ENCODE measurements at regions not wholly inside any gene's neighbourhood (a gene's known extent, or its start where the extent isn't known, plus 50 kb on each side); places are given as distances from the start of the nearest gene placed in this dataset.
"Not testable (repeated sequence)": the region's sequence is repeated elsewhere in the genome, so short reads cannot be mapped to it uniquely, and the experiment has no call there.

DNA sequence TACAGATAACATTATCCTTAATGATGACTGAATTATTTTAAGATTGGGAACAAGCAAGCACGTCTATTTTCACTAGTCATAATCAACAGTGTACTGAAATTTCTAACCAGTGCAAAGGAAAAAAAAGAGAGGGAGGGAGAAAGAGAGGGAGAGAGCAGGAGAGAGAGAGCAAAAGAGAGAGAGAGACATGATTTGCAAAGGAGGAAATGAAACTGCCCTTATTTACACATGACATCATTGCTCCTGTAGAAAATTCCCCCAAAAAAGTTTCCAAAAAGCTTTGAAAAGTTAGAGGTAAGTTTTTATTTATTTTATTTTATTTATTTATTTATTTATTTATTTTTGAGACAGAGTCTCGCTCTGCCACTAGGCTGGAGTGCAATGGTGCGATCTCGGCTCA, 355.3 kb upstream of the CELF4 start:
- no peak for DNase-seq (ENCODE audit: low read depth, low spot score)

DNA sequence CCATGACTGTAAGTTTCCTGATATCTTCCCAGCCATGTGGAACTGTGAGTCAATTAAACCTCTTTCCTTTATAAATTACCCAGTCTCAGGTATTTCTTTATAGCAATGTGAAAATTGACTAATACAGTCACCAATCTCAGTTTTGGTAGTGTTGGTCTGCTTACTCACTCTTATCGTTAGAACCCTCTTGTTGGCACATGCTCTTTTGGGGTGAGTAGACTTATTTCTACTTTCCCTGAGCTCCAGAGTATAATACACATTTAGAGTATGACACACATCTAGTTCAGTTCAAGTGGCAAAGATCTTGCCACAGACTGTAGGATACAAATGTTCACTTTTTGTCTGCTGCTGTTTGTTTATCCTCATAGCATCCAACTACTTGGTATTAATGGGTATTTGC, 347.5 kb upstream of the CELF4 start:
- no peak for DNase-seq (ENCODE audit: low read depth, low spot score)

DNA sequence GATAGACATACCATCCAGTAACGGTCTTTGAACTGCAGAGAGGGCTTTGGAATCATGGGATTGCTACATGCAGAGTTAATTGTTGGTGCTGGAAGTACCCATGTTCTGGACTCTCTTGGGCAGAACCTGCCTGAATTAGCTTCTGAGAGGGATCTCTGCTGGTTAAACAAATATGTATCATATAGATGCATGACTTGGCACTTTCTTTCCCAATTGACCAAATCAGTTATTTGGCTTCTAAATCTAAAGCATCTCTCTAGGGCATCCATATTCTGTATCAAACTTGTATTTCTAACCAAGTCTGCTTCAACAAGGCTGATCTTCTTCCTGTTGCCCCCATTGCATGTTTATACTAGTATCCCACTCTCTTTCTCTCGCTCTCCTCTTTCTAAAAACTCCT, 336.7 kb upstream of the CELF4 start:
- DNase-seq (ENCODE audit: low read depth, low spot score): no peak

DNA sequence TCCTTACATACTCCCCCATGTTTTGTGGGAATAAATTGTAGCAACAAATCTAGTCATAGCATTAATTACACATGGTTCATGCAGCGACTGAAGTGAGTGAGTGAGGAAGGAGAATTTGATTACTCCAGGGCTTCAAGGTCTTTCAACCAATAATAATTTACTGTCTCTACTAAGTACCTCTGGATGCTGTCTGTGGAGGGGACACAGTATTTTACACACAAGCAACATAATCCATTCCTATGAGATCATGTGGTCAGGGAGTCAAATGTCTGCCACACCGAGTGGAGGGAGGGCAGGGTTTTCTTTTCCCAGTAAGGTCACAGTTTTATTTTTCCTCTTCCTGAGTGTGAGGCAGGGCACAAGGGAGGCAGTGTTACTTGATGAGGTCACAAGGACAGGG, 334.7 kb upstream of the CELF4 start:
- no peak for DNase-seq (ENCODE audit: low read depth, low spot score)

DNA sequence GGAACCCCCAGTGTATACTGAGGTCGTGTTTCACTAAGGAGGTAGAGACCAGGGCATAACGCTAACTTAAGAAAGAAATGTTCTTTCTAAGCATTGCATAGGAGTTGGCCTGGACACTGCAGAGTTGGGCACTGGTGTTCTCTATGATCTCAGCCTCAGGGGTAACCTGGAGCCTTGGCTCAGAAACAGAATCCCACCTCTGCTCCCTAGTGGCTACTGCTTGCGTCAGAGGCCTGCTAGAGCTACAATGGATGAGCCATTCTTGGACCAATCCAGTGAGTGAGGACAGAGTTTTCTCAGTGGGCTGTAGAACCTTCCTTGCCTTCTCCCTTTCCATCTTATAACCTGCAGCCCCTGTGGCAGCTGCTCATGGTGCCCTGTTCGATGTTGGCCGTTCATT, 324.4 kb upstream of the CELF4 start:
- no peak for DNase-seq (ENCODE audit: low read depth, low spot score)

DNA sequence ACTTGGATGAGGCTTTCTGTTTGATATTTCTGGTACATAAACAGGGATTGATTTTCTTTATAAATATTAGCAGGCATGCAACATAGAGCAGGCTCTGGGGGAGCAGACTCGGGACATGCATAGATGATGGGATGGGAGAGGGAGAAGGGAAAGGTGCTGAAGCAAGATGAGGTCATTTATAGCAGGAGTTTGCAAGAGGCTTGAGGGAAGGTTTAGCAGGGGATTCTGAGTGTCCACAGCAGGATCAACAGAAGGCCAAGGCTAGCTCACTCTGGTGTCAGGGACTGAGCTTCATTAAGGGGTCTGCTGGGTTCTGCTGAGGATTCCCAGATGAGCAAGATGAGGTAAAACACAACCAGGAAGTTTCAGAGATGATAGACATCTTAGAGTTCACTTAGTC, 309.1 kb upstream of the CELF4 start:
- no peak for DNase-seq (ENCODE audit: low read depth, low spot score)

DNA sequence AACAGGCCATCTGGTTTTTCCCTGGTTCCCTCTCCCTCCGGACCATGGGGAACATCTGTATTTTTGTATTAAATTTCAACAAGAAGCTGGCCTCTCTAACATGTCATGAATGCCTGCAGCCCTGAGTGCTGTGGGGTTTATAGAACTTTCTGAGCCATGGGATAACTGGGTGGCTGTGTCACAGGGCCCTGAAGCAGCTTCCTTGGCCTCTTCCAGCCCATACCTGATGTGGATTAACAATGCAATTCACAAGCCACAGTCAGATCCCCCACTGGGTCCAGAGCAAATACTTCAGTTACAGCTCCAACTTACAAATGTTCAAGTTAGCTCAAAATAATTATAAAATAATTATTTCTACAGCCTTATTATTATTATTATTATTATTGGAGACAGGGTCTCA, 307.8 kb upstream of the CELF4 start:
- DNase-seq (ENCODE audit: low read depth, low spot score): no peak

DNA sequence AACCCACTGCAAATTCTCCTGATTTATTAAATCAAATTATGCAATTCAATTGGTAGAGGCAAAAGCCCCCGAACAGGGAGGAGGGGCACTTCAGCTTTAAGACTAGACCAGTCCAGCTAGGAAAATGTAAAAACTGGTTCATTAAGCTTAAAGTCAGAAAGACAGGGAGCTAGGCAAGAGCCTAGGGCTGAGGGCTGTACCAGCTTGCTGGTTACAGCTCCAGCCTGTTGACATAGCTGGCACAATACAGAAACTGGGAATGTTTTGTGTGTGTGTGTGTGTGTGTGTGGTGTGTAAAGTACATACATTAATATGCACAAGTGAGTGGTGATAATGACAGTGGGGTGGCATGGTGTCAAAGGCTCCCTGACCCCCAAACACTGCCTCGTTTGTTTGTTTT, 307.0 kb upstream of the CELF4 start:
- no peak for DNase-seq (ENCODE audit: low read depth, low spot score)

DNA sequence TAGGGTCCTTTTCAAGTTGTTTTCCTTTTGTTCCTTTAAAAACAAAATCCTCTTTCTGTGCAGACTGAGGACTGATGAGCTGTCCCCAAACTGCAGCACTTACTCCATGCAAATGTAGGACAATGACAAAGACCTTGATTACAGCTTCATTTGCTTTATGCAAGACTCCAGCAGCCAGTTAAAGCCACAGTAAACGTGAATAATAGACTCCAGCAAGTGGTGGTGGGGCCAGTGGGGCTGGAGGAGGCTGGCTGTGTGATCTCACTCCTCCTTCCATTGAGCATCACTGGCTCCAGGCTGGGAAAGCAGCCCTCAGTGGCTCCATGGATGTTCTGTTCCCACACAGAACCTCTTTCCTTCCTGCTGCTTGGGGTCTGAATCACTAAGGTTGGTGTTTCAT, 306.0 kb upstream of the CELF4 start:
- DNase-seq (ENCODE audit: low read depth, low spot score): no peak

DNA sequence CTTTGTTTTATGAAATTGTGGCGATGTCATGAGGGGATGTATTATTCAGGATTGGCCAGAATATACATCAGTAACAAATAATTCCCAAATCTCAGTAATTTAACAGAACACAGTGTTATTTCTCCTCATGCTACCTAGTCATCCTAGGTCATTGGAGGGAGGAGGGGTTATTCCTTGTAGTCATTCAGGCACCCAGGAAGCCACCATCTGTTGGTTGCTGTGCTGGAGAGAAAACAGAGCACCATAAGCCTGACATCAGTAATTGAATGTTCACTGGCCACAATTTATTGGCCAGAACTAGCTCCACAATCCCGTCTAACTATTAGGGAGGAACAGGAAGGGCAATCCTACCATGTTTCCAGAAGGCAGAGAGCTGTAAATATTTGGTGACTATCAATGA, 303.5 kb upstream of the CELF4 start:
- no peak for DNase-seq (ENCODE audit: low read depth, low spot score)

DNA sequence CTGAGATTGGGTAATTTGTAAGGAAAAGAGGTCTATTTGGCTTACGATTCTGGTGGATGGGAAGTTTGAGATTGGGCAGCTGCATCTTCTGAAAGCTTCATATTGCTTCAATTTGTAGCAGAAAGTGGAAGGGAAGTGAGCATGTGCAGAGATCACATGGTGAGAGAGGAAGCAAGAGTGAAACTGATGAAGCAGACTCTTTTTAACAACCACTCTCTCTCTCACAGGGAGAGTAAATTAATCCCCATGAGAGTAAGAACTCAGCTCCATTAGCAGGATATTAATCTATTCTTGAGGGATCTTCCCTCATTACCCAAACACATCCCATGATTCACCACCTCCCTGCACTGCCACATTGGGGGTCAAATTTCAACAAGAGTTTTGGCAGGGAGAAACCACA, 298.5 kb upstream of the CELF4 start:
- DNase-seq (ENCODE audit: low read depth, low spot score): no peak

DNA sequence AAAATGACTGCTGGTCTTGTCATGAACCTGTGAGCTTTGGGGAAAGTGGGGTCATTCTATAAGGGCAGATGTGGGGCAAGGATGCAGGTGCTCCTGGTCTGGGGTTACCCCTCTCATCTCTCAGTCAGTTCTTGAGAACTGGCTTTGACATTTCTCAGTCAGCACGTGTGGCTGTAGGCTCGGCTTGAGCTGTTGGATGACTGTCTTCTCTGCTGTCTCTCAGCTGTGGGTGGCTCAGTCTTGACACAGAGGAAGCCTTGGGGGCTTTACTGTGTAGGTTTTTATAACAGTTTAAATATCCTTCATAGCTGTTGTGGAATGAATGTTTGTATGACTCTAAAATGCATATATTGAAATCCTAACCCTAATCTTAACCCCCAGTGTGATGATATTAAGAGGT, 296.4 kb upstream of the CELF4 start:
- no peak for DNase-seq (ENCODE audit: low read depth, low spot score)

DNA sequence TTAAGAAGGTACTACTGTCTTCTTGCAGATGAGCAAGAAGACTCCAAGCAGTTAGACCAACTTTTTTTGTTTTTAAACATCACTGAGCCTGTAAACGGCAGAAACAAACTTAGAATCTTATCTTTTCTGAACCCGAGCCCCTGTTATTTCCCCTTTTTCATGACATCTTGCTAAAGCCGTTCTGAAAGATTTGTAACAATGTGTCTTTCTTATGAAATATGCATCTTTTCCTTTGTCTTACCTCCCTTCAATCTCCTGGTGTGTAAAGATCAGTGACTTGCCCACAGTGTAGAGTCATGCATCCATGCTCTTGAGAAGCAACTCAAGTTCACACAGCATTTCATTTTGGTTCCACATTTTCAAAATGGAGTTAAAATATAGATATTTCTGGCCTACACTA, 288.8 kb upstream of the CELF4 start:
- DNase-seq (ENCODE audit: low read depth, low spot score): no peak

DNA sequence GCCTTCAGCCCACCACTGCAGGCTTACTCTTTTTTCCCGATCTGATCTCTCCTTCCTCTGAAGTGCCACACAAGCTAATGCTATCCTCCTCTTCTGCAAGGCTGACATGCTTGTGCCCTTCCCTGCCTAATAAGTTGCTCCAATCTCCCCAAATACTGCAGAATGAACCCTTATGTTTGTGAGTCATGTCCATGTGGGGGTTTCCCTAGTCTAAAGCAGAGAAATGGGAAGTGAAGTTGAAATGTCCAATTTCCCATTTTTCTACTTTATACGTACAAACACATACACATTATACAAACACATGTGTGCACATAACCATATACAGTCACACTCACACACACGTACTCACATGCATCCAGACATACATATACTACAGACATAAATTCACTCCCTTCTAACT, 288.1 kb upstream of the CELF4 start:
- no peak for DNase-seq (ENCODE audit: low read depth, low spot score)

DNA sequence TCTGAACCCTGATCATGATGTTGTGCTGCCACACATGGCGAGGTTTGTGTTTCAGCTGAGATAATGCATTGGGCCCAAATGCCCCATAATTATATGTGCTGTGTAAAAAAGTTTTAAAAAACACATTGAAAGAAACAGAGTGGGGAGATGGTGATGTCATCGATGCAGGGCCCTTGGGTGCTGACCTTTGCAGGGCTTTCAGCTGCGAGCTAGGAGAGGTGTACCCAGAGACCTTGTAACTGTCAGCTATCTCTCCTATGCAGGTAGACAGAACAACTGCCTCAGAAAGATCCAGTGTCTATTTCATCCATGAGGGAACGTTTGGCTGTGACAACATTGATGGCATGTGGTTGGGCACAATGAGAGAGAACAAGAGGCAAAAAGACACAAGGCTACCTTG, 286.9 kb upstream of the CELF4 start:
- DNase-seq (ENCODE audit: low read depth, low spot score): no peak

DNA sequence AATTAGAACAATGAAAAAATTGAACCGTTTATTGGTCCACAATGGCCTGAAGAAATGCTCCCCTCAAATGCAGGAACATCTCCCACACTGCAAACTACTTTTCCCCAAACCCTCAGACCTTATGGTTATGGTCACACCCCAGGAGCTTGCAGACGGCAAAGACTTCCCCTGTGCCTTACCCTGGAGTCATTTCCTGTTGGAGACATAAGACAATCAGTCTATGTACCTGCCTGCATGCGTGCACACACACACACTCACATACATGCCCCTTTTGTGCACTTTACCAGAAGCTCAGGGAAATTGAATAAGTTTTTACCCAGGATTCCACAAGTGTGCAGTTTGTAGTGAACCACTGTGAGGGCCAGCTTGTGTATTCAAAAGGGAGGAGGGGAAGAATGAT, 281.9 kb upstream of the CELF4 start:
- no peak for DNase-seq (ENCODE audit: low read depth, low spot score)

DNA sequence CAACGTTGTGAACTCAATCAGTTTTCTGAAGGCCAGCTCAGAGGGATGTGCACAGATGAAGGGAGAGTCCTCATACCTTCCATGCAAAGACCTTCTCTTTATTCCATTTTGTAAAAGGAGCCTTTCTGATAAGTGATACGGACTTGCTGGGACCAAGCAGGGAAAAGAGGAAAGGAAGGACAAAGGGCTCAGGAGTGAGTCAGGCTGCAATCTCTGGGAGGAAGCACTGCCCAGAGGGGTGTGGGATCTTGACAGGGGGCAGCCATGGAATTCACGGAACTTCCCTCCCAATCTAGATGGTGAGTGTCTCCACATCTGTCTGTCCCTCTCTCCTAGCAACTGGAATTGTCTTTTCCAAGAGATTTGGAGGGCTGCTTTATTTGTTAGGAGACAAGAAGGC, 281.4 kb upstream of the CELF4 start:
- no peak for DNase-seq (ENCODE audit: low read depth, low spot score)

DNA sequence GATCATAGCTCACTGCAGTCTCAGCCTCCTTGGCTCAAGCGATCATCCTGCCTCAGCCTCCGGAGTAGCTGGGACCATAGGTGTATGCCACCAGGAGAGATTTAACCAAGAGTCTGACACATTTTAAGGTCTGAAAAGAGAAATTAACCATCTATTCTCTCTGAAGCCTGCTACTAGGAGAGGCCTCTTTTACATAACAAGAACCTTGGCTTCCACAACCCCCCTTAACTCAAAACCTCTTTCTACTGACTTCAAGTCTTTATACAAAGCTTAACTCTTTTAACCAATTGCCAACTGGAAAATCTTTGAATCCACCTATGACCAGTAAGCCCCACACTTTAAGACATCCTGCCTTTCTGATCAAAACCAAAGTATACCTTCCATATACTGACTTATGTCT, 279.9 kb upstream of the CELF4 start:
- peak; percentile 25 for DNase-seq (ENCODE audit: low read depth, low spot score)

DNA sequence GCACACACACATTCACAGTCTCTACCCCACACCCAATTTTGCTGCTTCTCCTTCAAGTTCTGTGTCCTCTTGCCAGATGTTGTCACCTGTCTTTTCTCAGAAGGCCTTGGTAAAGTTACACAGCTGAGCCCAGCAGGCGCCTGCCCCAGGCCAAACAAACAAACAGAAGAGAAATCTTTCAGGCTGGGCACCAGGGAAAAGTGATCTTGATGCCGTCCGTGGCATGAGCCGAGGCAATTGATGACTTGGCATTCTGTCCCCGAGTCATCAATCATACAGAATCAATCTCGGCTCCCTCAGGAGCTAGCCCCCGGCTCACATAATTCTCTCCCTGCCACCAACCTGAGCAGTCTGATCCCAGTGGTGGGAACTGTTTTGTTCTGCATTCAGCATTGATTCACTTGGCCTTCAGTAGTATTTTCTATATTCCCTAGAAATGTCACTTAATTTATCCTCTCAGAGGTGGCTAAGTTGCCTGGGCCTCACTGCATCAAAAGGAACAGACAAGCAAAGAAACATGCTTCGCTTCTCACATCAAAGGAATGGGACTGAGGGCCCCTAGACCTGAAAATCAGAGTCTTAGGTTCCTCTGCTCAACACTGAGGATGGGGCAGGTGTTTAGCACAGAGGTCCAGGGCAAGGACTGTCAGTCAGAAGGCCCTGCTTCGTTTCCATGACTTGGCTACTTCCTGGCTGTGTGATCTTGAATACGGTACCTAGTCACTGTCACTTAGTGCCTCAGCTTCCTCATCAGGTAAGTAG, 278.8 kb upstream of the CELF4 start:
- DNase-seq (ENCODE audit: low read depth, low spot score): no peak

DNA sequence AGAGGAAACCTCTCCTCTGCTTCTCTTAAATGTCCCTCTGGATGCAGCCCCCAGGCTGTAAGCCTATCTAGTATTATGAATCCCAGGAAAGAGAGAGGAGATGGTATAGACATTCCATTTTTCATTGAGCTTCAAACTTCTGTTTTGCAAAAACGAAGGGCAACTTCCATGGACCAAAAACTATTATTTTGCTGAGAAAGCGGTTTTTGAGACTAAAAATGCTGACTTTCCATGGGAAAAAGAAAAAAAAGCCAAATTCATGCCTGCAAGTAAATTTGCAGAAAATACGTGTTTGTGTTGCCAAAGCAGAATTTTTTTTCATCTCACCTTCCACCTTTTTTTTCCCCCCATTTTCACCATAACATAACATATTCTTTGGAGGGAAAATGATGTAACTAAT, 272.5 kb upstream of the CELF4 start:
- no peak for DNase-seq (ENCODE audit: low read depth, low spot score)

DNA sequence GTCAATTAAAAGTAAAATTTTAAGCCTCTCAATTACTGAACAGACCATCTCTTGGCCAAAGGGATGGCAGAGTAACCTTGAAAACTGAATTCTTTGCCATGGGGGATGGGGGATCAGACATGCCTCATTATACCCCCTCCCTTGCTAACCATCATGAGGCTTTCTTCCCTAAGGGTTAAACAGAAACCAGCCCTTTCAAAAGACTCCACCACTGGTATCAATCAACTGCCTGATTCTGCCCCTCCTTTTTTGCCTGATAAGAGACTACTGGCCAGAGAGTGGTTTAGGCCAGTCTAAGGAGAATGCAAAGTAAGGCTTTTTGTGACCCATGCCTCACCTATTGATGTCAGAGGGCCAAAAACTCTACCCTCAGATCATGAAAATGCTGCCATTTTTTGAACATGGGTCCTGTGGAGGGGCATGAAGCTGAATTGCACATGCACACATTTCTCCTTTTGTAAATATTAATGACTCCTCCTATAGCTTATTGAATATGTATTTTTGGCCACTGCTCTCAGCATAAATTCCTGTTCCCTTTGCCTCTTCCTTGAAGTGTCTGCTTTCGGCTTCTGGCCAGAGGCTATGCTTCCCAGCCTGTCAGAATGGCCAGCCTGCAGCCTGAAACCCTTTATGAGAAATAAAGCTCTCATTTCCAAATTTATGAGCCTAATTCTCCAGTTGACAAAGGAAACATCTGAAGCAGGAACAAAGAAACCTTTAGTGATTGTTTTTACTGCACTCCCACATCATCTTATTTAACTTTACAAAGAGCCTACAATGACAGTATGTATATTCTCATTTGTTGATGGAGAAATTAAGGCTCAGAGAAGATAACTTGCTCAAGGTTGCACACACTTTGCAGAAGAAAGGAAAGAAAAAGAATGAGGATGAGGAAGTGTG, 270.7 kb upstream of the CELF4 start:
- DNase-seq (ENCODE audit: low read depth, low spot score): no peak

DNA sequence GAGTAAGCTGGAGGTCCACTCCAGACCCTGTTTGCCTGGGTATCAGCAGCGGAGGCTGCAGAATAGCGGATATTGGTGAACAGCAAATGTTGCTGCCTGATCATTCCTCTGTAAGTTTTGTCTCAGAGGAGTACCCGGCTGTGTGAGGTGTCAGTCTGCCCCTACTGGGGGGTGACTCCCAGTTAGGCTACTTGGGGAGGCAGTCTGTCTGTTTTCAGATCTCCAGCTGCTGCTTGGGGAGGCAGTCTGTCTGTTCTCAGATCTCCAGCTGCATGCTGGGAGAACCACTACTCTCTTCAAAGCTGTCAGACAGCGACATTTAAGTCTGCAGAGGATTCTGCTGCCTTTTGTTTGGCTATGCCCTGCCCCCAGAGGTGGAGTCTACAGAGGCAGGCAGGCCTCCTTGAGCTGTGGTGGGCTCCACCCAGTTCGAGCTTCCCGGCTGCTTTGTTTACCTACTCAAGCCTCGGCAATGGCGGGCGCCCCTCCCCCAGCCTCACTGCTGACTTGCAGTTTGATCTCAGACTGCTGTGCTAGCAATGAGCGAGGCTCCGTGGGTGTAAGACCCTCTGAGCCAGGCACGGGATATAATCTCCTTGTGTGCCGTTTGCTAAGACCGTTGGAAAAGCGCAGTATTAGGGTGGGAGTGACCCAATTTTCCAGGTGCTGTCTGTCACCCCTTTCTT, 266.6 kb upstream of the CELF4 start:
- not testable (repeated sequence) for DNase-seq (ENCODE audit: low read depth, low spot score)

DNA sequence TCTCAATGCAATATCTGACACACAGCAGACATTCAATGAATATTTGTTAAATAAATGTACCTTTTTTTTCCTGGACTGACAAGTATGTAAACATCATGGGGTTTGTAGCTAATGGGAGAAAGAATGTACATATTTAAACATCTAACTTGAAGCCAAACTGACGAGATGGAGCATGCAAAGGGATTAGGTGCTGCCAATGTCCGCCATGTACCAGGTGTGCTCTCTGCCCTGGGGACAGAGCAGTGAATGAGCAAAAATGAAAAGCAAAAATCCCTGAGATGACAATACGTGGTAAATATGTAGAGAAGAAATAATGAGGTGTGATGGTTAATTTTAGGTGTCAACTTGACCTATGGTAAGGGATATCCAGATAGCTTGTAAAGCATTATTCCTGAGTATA, 247.4 kb upstream of the CELF4 start:
- DNase-seq (ENCODE audit: low read depth, low spot score): no peak

Data from iPS DF 19.7 (cell line).